ENCODE measurements at regions not wholly inside any gene's neighbourhood (a gene's known extent, or its start where the extent isn't known, plus 50 kb on each side); places are given as distances from the start of the nearest gene placed in this dataset.

DNA sequence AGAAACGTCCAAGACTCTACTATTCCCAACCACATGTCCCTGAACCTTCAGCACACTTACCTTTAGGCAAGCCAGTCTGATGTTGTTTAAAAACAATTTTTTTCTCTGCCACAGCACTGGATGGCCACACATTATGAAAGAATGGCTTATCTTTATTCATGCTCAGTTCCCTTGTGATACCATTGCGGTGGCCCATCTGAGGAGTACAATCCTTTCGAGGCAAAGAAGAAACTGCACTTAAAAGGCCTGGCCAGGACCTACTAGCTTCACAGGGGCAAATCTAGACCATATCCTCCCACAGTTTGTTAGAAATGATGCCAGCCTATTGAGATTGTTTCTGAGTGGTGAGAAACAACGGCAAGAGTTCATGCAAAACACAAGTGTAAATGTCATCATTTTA is 88.4 kb upstream of the PLEKHG1 start:
- TF ChIP-seq POLR2A (IDR thresholded peaks at IDR 0.05) (no peak), POLR2AphosphoS5 (IDR thresholded peaks at IDR 0.05) (no peak)
- TF ChIP-seq, protein P1, sequence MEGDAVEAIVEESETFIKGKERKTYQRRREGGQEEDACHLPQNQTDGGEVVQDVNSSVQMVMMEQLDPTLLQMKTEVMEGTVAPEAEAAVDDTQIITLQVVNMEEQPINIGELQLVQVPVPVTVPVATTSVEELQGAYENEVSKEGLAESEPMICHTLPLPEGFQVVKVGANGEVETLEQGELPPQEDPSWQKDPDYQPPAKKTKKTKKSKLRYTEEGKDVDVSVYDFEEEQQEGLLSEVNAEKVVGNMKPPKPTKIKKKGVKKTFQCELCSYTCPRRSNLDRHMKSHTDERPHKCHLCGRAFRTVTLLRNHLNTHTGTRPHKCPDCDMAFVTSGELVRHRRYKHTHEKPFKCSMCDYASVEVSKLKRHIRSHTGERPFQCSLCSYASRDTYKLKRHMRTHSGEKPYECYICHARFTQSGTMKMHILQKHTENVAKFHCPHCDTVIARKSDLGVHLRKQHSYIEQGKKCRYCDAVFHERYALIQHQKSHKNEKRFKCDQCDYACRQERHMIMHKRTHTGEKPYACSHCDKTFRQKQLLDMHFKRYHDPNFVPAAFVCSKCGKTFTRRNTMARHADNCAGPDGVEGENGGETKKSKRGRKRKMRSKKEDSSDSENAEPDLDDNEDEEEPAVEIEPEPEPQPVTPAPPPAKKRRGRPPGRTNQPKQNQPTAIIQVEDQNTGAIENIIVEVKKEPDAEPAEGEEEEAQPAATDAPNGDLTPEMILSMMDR (IDR thresholded peaks at IDR 0.05): no peak

Measured in suprapubic skin (tissue), 4 donors.